GM12872 (cell line): ENCODE measurements at regions not wholly inside any gene's neighbourhood (a gene's known extent, or its start where the extent isn't known, plus 50 kb on each side); places are given as distances from the start of the nearest gene placed in this dataset.

Source experiments
- TF ChIP-seq, protein P1 (sequence below): IDR thresholded peaks from 3 replicates; pipeline ENCODE4 v1.5.1; 2011; ENCODE audit warnings: low read depth, mild to moderate bottlenecking, low read length, moderate library complexity; ENCODE audit not compliant: insufficient read depth

DNA sequence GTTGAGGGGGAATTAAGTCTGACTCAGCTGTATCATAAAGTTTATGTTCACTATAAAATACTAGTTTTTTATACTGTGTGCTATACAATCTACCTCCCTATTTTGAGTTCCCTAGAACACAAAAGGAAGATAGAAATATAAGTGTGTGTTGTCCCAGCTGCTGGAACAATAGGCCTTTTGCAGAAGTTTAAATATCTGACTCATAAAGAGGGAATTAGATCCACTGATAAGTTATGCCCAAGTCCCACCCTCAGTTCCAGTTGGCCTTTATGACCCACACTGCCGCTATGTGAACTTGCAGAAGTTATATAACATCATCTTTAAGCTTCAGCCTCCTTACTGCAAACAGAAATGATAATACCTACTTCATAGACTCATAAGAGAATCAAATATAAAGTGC, 88.5 kb upstream of the DAB2 start:
- TF ChIP-seq, protein P1, sequence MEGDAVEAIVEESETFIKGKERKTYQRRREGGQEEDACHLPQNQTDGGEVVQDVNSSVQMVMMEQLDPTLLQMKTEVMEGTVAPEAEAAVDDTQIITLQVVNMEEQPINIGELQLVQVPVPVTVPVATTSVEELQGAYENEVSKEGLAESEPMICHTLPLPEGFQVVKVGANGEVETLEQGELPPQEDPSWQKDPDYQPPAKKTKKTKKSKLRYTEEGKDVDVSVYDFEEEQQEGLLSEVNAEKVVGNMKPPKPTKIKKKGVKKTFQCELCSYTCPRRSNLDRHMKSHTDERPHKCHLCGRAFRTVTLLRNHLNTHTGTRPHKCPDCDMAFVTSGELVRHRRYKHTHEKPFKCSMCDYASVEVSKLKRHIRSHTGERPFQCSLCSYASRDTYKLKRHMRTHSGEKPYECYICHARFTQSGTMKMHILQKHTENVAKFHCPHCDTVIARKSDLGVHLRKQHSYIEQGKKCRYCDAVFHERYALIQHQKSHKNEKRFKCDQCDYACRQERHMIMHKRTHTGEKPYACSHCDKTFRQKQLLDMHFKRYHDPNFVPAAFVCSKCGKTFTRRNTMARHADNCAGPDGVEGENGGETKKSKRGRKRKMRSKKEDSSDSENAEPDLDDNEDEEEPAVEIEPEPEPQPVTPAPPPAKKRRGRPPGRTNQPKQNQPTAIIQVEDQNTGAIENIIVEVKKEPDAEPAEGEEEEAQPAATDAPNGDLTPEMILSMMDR: no peak

DNA sequence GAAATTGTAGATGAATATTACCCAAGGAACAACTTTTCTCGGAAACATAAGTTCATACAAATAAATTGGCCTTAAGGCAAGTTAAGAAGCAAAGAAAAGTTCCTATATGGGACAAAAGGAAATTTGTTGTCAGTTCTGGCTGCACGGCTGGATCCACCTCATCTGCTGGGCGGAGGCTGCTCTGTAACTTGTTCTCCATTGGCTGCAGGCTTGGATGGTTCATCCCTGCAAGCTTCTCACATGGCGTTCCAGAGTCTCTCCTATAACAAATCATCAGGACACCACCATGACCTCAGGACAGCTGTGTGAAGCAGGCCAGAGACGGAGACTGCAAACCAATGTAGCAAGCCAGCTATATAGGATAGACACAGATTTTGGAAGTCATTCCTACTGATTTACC, 81.4 kb upstream of the DAB2 start:
- TF ChIP-seq, protein P1: no peak

DNA sequence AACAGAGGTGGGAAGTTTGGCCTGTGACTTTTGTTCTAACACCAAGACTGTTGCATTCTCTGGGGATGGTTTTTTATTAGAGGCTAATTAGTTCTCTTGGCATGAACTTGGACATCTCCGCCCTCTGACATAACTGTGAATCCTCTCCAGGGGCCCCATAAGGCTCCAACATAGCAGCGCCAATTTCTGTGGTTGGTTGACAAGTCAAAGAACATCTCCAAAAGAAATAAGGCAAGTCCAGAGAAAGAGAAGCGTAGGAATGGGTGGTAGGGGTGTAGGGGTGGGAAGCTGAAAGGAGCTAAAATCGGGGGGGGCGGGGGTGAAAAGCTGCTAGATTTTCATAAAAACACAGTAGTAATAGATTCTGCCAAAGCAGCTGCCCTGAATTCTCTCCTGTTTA, 81.0 kb upstream of the DAB2 start:
- TF ChIP-seq, protein P1: no peak

DNA sequence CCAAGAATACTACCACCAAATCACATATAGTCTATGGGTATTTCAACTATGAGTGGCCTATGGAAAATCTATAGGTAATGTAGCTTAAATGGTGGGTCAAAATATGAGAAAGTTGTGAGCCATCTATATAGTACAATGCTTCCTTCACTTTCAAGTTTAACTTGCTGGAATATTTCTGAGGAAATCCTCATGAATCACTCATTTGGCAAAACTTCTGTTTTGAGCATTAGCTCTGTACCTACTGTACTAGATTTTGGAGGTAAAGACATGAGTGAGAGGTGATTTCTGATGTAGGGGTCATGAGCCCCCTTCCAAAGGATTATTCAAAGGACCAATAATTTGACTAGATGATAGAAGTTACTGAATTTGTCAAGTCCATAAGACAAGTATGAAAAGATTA, 80.6 kb upstream of the DAB2 start:
- TF ChIP-seq, protein P1: no peak

DNA sequence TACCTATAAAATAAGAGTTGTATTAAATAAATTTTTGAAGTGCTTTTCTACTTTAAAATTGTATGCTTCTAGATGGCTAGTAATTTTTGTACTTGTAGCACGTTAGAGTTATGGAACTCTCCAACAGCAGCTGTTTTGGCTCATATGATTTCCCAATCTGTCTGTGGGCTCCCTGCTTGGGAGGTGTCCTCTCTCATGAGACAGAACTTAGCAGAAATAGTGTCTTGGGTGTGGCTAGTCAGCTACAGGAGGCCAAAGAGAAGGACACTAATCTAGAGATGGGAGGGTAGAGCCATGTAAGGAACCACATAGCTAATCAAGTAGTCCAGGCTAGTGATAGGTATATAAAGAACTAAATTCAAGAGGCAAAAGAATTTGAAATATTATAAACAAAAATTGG, 78.4 kb upstream of the DAB2 start:
- TF ChIP-seq, protein P1: no peak

DNA sequence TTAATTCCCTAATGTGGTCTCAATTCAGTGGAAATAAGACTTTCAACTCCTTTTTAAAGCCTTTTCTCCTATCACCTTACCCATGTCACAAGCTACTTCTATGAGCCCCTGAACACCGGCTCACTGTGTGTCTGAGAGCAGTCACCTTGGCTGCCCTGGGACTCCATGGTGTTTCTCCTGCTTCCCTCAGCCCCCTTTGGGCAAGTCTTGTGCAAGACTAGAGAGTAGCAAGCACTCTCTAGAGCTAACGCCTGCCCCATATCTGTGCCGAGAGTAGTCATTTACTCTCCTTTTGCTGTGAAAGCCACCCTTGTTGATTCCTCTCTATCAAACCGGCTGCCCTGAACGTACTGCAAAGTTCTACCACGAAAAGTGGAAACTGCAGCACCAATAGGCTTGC, 77.9 kb upstream of the DAB2 start:
- TF ChIP-seq, protein P1: no peak

DNA sequence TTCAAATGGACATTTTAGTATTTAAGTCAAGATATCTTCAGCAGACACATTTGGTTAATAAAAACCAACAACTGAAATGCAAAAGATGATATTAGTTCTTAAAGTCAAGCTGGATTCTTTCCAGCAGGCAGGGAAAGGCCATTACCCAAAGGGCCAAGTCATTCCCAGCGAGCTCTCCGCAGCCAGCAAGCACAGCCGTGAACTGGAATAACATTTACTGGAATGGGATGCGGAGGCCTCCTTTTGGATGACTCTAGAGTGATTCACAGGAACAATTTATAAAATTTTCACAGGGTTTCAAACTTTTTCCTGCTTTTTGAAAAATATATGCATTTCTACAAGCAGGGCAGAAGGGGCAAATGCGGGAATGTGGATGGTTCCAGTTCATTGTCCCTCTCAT, 76.6 kb upstream of the DAB2 start:
- TF ChIP-seq, protein P1: no peak
